ENCODE measurements at regions not wholly inside any gene's neighbourhood (a gene's known extent, or its start where the extent isn't known, plus 50 kb on each side); places are given as distances from the start of the nearest gene placed in this dataset.
"Not testable (repeated sequence)": the region's sequence is repeated elsewhere in the genome, so short reads cannot be mapped to it uniquely, and the experiment has no call there.

GRCh38 chr1:182331387-182331786 is 60.2 kb downstream of the GLUL start:
- no peak for DNase-seq

GRCh38 chr1:182330303-182330702 is 61.3 kb downstream of the GLUL start:
- DNase-seq = no peak

- no peak for DNase-seq
Observed at GRCh38 chr1:182329471-182329870, 62.1 kb downstream of the GLUL start.

- no peak for DNase-seq
Observed at GRCh38 chr1:182328591-182328990, 63.0 kb downstream of the GLUL start.

GRCh38 chr1:182325339-182325738 is 66.3 kb downstream of the GLUL start:
- DNase-seq = no peak

GRCh38 chr1:182321532-182321931 is 70.1 kb downstream of the GLUL start:
- DNase-seq = not testable (repeated sequence)

- no peak for DNase-seq
Observed at GRCh38 chr1:182317611-182318161, 73.9 kb downstream of the GLUL start.

GRCh38 chr1:182316454-182316853 is 75.1 kb downstream of the GLUL start:
- DNase-seq = not testable (repeated sequence)

- no peak for DNase-seq
Observed at GRCh38 chr1:182315167-182315556, 76.4 kb downstream of the GLUL start.

- DNase-seq = no peak
Observed at GRCh38 chr1:182309631-182310351, 81.8 kb downstream of the GLUL start.

- no peak for DNase-seq
Observed at GRCh38 chr1:182308826-182309225, 82.8 kb downstream of the GLUL start.

GRCh38 chr1:182307486-182307885 is 84.1 kb downstream of the GLUL start:
- DNase-seq = not testable (repeated sequence)

GRCh38 chr1:182305861-182306260 is 85.7 kb downstream of the GLUL start:
- DNase-seq = no peak

- no peak for DNase-seq
Observed at GRCh38 chr1:182304627-182305026, 87.0 kb downstream of the GLUL start.

- DNase-seq = no peak
Observed at GRCh38 chr1:182304218-182304617, 87.4 kb downstream of the GLUL start.

- no peak for DNase-seq
Observed at GRCh38 chr1:182303778-182304177, 87.8 kb downstream of the GLUL start.

- no peak for DNase-seq
Observed at GRCh38 chr1:182301467-182302198, 90.0 kb downstream of the GLUL start.

- DNase-seq = no peak
Observed at GRCh38 chr1:182301026-182301436, 90.6 kb downstream of the GLUL start.

GRCh38 chr1:182299728-182300616 is 91.6 kb downstream of the GLUL start:
- DNase-seq = no peak

- DNase-seq = not testable (repeated sequence)
Observed at GRCh38 chr1:182299054-182299727, 92.4 kb downstream of the GLUL start.

GRCh38 chr1:182297335-182297734 is 94.3 kb downstream of the GLUL start:
- DNase-seq = no peak

- no peak for DNase-seq
Observed at GRCh38 chr1:182295697-182296096, 95.9 kb downstream of the GLUL start.
